ENCODE measurements at regions not wholly inside any gene's neighbourhood (a gene's known extent, or its start where the extent isn't known, plus 50 kb on each side); places are given as distances from the start of the nearest gene placed in this dataset.

- TF ChIP-seq, protein P1, sequence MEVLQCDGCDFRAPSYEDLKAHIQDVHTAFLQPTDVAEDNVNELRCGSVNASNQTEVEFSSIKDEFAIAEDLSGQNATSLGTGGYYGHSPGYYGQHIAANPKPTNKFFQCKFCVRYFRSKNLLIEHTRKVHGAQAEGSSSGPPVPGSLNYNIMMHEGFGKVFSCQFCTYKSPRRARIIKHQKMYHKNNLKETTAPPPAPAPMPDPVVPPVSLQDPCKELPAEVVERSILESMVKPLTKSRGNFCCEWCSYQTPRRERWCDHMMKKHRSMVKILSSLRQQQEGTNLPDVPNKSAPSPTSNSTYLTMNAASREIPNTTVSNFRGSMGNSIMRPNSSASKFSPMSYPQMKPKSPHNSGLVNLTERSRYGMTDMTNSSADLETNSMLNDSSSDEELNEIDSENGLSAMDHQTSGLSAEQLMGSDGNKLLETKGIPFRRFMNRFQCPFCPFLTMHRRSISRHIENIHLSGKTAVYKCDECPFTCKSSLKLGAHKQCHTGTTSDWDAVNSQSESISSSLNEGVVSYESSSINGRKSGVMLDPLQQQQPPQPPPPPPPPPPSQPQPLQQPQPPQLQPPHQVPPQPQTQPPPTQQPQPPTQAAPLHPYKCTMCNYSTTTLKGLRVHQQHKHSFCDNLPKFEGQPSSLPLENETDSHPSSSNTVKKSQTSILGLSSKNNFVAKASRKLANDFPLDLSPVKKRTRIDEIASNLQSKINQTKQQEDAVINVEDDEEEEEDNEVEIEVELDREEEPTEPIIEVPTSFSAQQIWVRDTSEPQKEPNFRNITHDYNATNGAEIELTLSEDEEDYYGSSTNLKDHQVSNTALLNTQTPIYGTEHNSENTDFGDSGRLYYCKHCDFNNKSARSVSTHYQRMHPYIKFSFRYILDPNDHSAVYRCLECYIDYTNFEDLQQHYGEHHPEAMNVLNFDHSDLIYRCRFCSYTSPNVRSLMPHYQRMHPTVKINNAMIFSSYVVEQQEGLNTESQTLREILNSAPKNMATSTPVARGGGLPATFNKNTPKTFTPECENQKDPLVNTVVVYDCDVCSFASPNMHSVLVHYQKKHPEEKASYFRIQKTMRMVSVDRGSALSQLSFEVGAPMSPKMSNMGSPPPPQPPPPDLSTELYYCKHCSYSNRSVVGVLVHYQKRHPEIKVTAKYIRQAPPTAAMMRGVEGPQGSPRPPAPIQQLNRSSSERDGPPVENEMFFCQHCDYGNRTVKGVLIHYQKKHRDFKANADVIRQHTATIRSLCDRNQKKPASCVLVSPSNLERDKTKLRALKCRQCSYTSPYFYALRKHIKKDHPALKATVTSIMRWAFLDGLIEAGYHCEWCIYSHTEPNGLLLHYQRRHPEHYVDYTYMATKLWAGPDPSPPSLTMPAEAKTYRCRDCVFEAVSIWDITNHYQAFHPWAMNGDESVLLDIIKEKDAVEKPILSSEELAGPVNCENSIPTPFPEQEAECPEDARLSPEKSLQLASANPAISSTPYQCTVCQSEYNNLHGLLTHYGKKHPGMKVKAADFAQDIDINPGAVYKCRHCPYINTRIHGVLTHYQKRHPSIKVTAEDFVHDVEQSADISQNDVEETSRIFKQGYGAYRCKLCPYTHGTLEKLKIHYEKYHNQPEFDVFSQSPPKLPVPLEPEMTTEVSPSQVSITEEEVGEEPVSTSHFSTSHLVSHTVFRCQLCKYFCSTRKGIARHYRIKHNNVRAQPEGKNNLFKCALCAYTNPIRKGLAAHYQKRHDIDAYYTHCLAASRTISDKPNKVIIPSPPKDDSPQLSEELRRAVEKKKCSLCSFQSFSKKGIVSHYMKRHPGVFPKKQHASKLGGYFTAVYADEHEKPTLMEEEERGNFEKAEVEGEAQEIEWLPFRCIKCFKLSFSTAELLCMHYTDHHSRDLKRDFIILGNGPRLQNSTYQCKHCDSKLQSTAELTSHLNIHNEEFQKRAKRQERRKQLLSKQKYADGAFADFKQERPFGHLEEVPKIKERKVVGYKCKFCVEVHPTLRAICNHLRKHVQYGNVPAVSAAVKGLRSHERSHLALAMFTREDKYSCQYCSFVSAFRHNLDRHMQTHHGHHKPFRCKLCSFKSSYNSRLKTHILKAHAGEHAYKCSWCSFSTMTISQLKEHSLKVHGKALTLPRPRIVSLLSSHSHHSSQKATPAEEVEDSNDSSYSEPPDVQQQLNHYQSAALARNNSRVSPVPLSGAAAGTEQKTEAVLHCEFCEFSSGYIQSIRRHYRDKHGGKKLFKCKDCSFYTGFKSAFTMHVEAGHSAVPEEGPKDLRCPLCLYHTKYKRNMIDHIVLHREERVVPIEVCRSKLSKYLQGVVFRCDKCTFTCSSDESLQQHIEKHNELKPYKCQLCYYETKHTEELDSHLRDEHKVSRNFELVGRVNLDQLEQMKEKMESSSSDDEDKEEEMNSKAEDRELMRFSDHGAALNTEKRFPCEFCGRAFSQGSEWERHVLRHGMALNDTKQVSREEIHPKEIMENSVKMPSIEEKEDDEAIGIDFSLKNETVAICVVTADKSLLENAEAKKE (CRISPR knock-in tag; IDR thresholded peaks at IDR 0.05): no peak
- no peak for TF ChIP-seq ETS1 (IDR thresholded peaks at IDR 0.05)
Observed at GRCh38 chr15:96207377-96208006, 123.0 kb upstream of the NR2F2 start (continued).

GRCh38 chr15:96209285-96209735 lies 121.2 kb upstream of the NR2F2 start:
- Histone ChIP-seq H3K9me2 (ENCODE audit: insufficient read depth) (0 out of 2 replicates have a peak, but pooled peaks cover 3% of the 10 kb centered on the region), H3K4me1 (ENCODE audit: insufficient read depth) (no peaks in the 10 kb centered on the region), H3K27ac (ENCODE audit: low read depth) (no peak overlapping the region), H3K4me2 (no peak overlapping the region), H2AFZ (peak overlapping the region; percentile 80; the same call in 1 of the 2 replicates), H4K20me1 (replicated peaks; ENCODE audit: insufficient read depth) (no peaks in the 10 kb centered on the region), H3F3A (replicated peaks; ENCODE audit: low read depth) (no peaks in the 10 kb centered on the region), H3K36me3 (ENCODE audit: insufficient read depth) (no peaks in the 10 kb centered on the region), H3K79me2 (replicated peaks; ENCODE audit: insufficient read depth) (no peaks in the 10 kb centered on the region), H3K27me3 (ENCODE audit: insufficient read depth) (no peaks in the 10 kb centered on the region), H3K4me3 (no peak overlapping the region)
- TF ChIP-seq ZNF331 (CRISPR knock-in tag; IDR thresholded peaks at IDR 0.05; ENCODE audit: low read depth): no peak
- no peak for TF ChIP-seq CREB1 (CRISPR knock-in tag; IDR thresholded peaks at IDR 0.05; ENCODE audit: low read depth)
- no peak for TF ChIP-seq STAT1 (IDR thresholded peaks at IDR 0.05; ENCODE audit: unreplicated experiment)
- TF ChIP-seq, protein P2, sequence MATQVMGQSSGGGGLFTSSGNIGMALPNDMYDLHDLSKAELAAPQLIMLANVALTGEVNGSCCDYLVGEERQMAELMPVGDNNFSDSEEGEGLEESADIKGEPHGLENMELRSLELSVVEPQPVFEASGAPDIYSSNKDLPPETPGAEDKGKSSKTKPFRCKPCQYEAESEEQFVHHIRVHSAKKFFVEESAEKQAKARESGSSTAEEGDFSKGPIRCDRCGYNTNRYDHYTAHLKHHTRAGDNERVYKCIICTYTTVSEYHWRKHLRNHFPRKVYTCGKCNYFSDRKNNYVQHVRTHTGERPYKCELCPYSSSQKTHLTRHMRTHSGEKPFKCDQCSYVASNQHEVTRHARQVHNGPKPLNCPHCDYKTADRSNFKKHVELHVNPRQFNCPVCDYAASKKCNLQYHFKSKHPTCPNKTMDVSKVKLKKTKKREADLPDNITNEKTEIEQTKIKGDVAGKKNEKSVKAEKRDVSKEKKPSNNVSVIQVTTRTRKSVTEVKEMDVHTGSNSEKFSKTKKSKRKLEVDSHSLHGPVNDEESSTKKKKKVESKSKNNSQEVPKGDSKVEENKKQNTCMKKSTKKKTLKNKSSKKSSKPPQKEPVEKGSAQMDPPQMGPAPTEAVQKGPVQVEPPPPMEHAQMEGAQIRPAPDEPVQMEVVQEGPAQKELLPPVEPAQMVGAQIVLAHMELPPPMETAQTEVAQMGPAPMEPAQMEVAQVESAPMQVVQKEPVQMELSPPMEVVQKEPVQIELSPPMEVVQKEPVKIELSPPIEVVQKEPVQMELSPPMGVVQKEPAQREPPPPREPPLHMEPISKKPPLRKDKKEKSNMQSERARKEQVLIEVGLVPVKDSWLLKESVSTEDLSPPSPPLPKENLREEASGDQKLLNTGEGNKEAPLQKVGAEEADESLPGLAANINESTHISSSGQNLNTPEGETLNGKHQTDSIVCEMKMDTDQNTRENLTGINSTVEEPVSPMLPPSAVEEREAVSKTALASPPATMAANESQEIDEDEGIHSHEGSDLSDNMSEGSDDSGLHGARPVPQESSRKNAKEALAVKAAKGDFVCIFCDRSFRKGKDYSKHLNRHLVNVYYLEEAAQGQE (IDR thresholded peaks at IDR 0.05; ENCODE audit: unreplicated experiment): no peak
- TF ChIP-seq POLR2AphosphoS5 (IDR thresholded peaks at IDR 0.05; ENCODE audit: low read depth): no peak
- TF ChIP-seq JUNB (IDR thresholded peaks at IDR 0.05; ENCODE audit: unreplicated experiment): no peak
- TF ChIP-seq ETS1 (IDR thresholded peaks at IDR 0.05): no peak
- TF ChIP-seq EZH2 (IDR thresholded peaks at IDR 0.05; ENCODE audit: low read depth, unreplicated experiment): no peak
- TF ChIP-seq NANOG (IDR thresholded peaks at IDR 0.05; ENCODE audit: borderline replicate concordance): no peak
- TF ChIP-seq EZH2phosphoT487 (IDR thresholded peaks at IDR 0.05; ENCODE audit: unreplicated experiment): no peak
- H3K27me3 Mint-ChIP-seq (ENCODE audit: insufficient read depth, low read depth, poor library complexity): peaks cover 3% of the 10 kb centered on the region
- ATAC-seq: no peak
- no peak overlapping the region for H3K27ac Mint-ChIP-seq
- DNase-seq (ENCODE audit: low spot score): no peak
- H3K9me3 Mint-ChIP-seq: peaks cover 18% of the 10 kb centered on the region; the same call in 2 of the 3 replicates
- H3K4me3 Mint-ChIP-seq: no peak overlapping the region
- no peaks in the 10 kb centered on the region for H3K36me3 Mint-ChIP-seq (ENCODE audit: low read depth)
- no peaks in the 10 kb centered on the region; the same call in 2 of the 3 replicates for H3K4me1 Mint-ChIP-seq
